Stimulated activated CD8-positive, alpha-beta memory T cell treated with anti-CD3 and anti-CD28 coated beads, Interleukin-12 subunit alpha, Interleukin-12 subunit beta, amount 100 ng/mL, for 24 hours (primary cell): ENCODE measurements at regions not wholly inside any gene's neighbourhood (a gene's known extent, or its start where the extent isn't known, plus 50 kb on each side); places are given as distances from the start of the nearest gene placed in this dataset.

ENCODE experiments used
- DNase-seq: peaks from one replicate; pipeline ENCODE4 v3.0.0-alpha.2; 2020; ENCODE audit errors: extremely low read depth

- no peak for DNase-seq
These were observed 416.9 kb upstream of the USP24 start for GRCh38 chr1:55632058-55632457.

- no peak for DNase-seq
These were observed 416.3 kb upstream of the USP24 start for GRCh38 chr1:55631509-55631908.

- DNase-seq, result no peak
These were observed 411.2 kb upstream of the USP24 start for GRCh38 chr1:55626326-55626725.

- DNase-seq, result no peak
These were observed 409.6 kb upstream of the USP24 start for GRCh38 chr1:55624766-55625165.

- DNase-seq, result no peak
These were observed 408.1 kb upstream of the USP24 start for GRCh38 chr1:55623311-55623710.

GRCh38 chr1:55622074-55622473, 406.9 kb upstream of the USP24 start:
- DNase-seq, result no peak

- no peak for DNase-seq
These were observed 403.0 kb upstream of the USP24 start for GRCh38 chr1:55618199-55618598.

- no peak for DNase-seq
These were observed 402.3 kb upstream of the USP24 start for GRCh38 chr1:55617288-55617982.

- no peak for DNase-seq
These were observed 397.8 kb upstream of the USP24 start for GRCh38 chr1:55612988-55613387.

GRCh38 chr1:55611123-55611522, 396.0 kb upstream of the USP24 start:
- no peak for DNase-seq

GRCh38 chr1:55610203-55610602, 395.0 kb upstream of the USP24 start:
- no peak for DNase-seq

- DNase-seq, result no peak
These were observed 394.5 kb upstream of the USP24 start for GRCh38 chr1:55609630-55610029.

- no peak for DNase-seq
These were observed 390.0 kb upstream of the USP24 start for GRCh38 chr1:55605155-55605554.

GRCh38 chr1:55604749-55605148, 389.6 kb upstream of the USP24 start:
- no peak for DNase-seq

GRCh38 chr1:55604179-55604578, 389.0 kb upstream of the USP24 start:
- no peak for DNase-seq

- DNase-seq, result no peak
These were observed 385.1 kb upstream of the USP24 start for GRCh38 chr1:55600242-55600641.

- no peak for DNase-seq
These were observed 382.7 kb upstream of the USP24 start for GRCh38 chr1:55597910-55598309.

GRCh38 chr1:55594701-55595100, 379.5 kb upstream of the USP24 start:
- no peak for DNase-seq

GRCh38 chr1:55593298-55593697, 378.1 kb upstream of the USP24 start:
- no peak for DNase-seq

GRCh38 chr1:55592122-55592521, 377.0 kb upstream of the USP24 start:
- DNase-seq, result no peak

- no peak for DNase-seq
These were observed 374.6 kb upstream of the USP24 start for GRCh38 chr1:55589671-55590297.

- no peak for DNase-seq
These were observed 373.1 kb upstream of the USP24 start for GRCh38 chr1:55588309-55588708.

GRCh38 chr1:55586771-55587170, 371.6 kb upstream of the USP24 start:
- DNase-seq, result no peak

- DNase-seq, result no peak
These were observed 370.2 kb upstream of the USP24 start for GRCh38 chr1:55585402-55585792.
